A549 (cell line): ENCODE measurements at regions not wholly inside any gene's neighbourhood (a gene's known extent, or its start where the extent isn't known, plus 50 kb on each side); places are given as distances from the start of the nearest gene placed in this dataset.

Experiments used
- EP300 ChIP-seq, 2 experiments: fragments of >200 bp; sonication (Bioruptor Twin); formaldehyde crosslinking; IDR thresholded peaks; 2 replicates in 1 of 2; 3 replicates in 1 of 2; pipeline ENCODE4 v1.6.1; 2016 to 2017
- FOSL2 ChIP-seq, 2 experiments: fragments of 450-650 bp in 1 of 2; fragments of >200 bp in 1 of 2; sonication (Bioruptor Twin) in 1 of 2; formaldehyde crosslinking; IDR thresholded peaks; 2 replicates each; pipeline versions ENCODE4 v1.5.0 to v1.6.1; 2016 to 2020; ENCODE audit warnings: mild to moderate bottlenecking in 1 of 2, moderate library complexity in 1 of 2
- KDM5A ChIP-seq: fragments of 200-600 bp; sonication (generic); IDR thresholded peaks from 2 replicates; pipeline ENCODE4 v1.6.1; 2016; ENCODE audit warnings: antibody characterized with exemption, mild to moderate bottlenecking
- POLR2A ChIP-seq: IDR thresholded peaks from 2 replicates; pipeline ENCODE4 v1.6.1; 2012; ENCODE audit warnings: mild to moderate bottlenecking, low read length
- TF ChIP-seq, protein P1 (sequence below): fragments of 200-600 bp; sonication (generic); IDR thresholded peaks from 2 replicates; pipeline ENCODE4 v1.6.1; 2016; ENCODE audit warnings: antibody characterized with exemption, mild to moderate bottlenecking, moderate library complexity

DNA sequence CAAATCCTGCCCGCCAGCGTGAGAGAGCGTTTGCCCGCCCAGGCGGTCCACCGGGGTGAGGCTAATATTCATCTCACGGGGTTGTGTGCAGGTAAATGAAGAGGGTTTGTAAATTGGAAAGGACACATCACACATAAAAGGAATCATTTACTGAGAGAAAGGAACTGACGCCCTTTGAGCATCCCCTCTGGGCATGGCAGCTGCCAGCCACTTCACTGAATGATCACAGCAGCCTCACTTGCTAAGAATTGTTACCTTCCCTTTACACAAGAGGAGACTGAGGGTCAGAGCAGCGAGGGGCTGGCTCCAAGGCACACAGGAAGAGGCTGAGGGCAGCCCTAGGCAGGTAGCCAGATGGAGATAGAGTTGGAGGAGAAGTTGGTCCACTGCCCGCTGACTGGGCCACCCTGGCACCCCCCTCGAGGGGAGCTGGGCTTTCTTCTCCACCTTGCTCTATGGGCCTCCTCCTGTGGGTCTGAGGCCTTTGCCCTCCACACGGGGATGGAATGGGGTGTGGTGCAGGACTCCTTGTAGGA lies 96.0 kb downstream of the FOXD2 start:
- TF ChIP-seq EP300 (IDR thresholded peaks at IDR 0.05) (no peak), FOSL2 (IDR thresholded peaks at IDR 0.05) (no peak), FOSL2 (CRISPR knock-in tag; IDR thresholded peaks at IDR 0.05) (no peak), KDM5A (no peak), POLR2A (no peak)
- TF ChIP-seq, protein P1, sequence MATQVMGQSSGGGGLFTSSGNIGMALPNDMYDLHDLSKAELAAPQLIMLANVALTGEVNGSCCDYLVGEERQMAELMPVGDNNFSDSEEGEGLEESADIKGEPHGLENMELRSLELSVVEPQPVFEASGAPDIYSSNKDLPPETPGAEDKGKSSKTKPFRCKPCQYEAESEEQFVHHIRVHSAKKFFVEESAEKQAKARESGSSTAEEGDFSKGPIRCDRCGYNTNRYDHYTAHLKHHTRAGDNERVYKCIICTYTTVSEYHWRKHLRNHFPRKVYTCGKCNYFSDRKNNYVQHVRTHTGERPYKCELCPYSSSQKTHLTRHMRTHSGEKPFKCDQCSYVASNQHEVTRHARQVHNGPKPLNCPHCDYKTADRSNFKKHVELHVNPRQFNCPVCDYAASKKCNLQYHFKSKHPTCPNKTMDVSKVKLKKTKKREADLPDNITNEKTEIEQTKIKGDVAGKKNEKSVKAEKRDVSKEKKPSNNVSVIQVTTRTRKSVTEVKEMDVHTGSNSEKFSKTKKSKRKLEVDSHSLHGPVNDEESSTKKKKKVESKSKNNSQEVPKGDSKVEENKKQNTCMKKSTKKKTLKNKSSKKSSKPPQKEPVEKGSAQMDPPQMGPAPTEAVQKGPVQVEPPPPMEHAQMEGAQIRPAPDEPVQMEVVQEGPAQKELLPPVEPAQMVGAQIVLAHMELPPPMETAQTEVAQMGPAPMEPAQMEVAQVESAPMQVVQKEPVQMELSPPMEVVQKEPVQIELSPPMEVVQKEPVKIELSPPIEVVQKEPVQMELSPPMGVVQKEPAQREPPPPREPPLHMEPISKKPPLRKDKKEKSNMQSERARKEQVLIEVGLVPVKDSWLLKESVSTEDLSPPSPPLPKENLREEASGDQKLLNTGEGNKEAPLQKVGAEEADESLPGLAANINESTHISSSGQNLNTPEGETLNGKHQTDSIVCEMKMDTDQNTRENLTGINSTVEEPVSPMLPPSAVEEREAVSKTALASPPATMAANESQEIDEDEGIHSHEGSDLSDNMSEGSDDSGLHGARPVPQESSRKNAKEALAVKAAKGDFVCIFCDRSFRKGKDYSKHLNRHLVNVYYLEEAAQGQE = no peak
